KMS-11 (cell line): ENCODE measurements at regions not wholly inside any gene's neighbourhood (a gene's known extent, or its start where the extent isn't known, plus 50 kb on each side); places are given as distances from the start of the nearest gene placed in this dataset.

Experiments used
- H2AFZ ChIP-seq: fragments of 200-600 bp; sonication (generic); 2 replicates; pipeline ENCODE4 v1.6.1; 2016; ENCODE audit warnings: antibody characterized with exemption, mixed run types, low read depth
- H3K27ac ChIP-seq: fragments of 200-600 bp; sonication (generic); 2 replicates; pipeline ENCODE4 v1.6.1; 2016; ENCODE audit warnings: mild to moderate bottlenecking, mixed run types
- H3K27me3 ChIP-seq: fragments of 200-600 bp; sonication (generic); 2 replicates; pipeline ENCODE4 v1.6.1; 2017; ENCODE audit warnings: mild to moderate bottlenecking, low read depth, mixed run types, moderate library complexity; ENCODE audit not compliant: insufficient read depth
- H3K36me3 ChIP-seq: fragments of 200-600 bp; sonication (generic); 2 replicates; pipeline ENCODE4 v1.6.1; 2017; ENCODE audit warnings: mild to moderate bottlenecking, mixed run types; ENCODE audit not compliant: insufficient read depth
- H3K4me1 ChIP-seq: fragments of 200-600 bp; sonication (generic); 2 replicates; pipeline ENCODE4 v1.6.1; 2016; ENCODE audit warnings: mild to moderate bottlenecking, low read depth, mixed run types; ENCODE audit not compliant: poor library complexity, severe bottlenecking
- H3K4me2 ChIP-seq: fragments of 200-600 bp; sonication (generic); 2 replicates; pipeline ENCODE4 v1.7.0; 2016; ENCODE audit warnings: mild to moderate bottlenecking, mixed run types
- H3K4me3 ChIP-seq: fragments of 200-600 bp; sonication (generic); IDR thresholded peaks from 2 replicates; pipeline ENCODE4 v1.6.1; 2017; ENCODE audit warnings: low read depth, low read length, mixed read lengths; ENCODE audit not compliant: insufficient read depth
- H3K79me2 ChIP-seq: fragments of 200-600 bp; sonication (generic); 2 replicates; pipeline ENCODE4 v1.6.1; 2016; ENCODE audit warnings: low read depth, mixed run types; ENCODE audit not compliant: insufficient read depth
- H3K9ac ChIP-seq: fragments of 200-600 bp; sonication (generic); 2 replicates; pipeline ENCODE4 v1.6.1; 2016; ENCODE audit warnings: mild to moderate bottlenecking, mixed run types
- H4K20me1 ChIP-seq: fragments of 200-600 bp; sonication (generic); 2 replicates; pipeline ENCODE4 v1.6.1; 2016; ENCODE audit warnings: mild to moderate bottlenecking, mixed run types; ENCODE audit not compliant: insufficient read depth
- TF ChIP-seq, protein P1 (sequence below): fragments of 200-600 bp; sonication (generic); conservative IDR thresholded peaks from 2 replicates; pipeline ENCODE4 v1.6.1; 2017; ENCODE audit warnings: low read depth, mild to moderate bottlenecking, antibody characterized with exemption, low read length, moderate library complexity, mixed read lengths

DNA sequence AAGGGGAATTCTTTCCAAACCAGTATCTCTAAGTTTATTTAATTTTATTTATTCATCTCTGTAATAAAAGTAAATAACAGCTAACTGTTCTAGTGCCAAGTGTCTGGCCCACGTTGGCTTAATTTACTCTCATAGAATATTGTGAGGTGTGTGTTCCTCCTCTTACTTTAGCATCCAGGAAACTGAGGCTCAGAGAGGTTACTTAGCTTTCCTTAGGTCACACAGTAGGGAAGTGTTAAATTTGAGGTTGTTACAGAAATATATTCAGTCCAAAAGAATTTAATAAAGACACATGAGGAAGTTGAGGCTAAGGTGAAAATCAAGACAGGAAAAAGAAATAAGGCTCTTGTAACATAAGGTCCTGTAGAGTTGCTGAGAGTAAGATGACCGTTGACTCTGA, 84.4 kb upstream of the MRPS22 start:
- Histone ChIP-seq H3K27ac (no peak overlapping the region), H3K4me1 (no peaks in the 10 kb centered on the region), H3K36me3 (no peaks in the 10 kb centered on the region), H3K27me3 (no peaks in the 10 kb centered on the region), H3K4me3 (no peak overlapping the region), H2AFZ (no peak overlapping the region), H3K9ac (no peak overlapping the region), H3K79me2 (no peaks in the 10 kb centered on the region), H4K20me1 (no peaks in the 10 kb centered on the region), H3K4me2 (no peak overlapping the region)
- TF ChIP-seq, protein P1, sequence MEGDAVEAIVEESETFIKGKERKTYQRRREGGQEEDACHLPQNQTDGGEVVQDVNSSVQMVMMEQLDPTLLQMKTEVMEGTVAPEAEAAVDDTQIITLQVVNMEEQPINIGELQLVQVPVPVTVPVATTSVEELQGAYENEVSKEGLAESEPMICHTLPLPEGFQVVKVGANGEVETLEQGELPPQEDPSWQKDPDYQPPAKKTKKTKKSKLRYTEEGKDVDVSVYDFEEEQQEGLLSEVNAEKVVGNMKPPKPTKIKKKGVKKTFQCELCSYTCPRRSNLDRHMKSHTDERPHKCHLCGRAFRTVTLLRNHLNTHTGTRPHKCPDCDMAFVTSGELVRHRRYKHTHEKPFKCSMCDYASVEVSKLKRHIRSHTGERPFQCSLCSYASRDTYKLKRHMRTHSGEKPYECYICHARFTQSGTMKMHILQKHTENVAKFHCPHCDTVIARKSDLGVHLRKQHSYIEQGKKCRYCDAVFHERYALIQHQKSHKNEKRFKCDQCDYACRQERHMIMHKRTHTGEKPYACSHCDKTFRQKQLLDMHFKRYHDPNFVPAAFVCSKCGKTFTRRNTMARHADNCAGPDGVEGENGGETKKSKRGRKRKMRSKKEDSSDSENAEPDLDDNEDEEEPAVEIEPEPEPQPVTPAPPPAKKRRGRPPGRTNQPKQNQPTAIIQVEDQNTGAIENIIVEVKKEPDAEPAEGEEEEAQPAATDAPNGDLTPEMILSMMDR = no peak

DNA sequence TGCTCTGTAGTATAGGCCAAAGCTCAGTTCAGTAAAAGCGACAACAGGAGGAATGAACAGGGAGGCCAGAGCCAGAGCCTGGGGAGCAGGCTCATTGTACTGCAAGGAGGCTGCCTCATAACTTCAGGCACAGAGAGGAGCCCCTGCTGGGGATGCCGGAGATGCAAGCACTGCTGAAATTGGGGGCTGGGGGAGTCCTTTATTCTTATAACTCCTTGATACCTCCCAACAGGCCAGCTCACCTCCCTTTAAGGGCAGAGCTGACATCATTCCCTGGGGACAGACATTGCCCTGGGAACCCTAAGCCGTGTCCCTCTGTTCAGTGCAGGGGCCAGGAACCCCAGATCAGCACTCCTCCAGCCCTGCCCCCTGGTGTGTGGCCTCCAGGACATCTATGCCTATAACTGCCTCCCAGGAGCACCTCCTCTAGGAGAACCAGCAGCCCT, 83.8 kb upstream of the MRPS22 start:
- Histone ChIP-seq H3K79me2 (no peaks in the 10 kb centered on the region), H3K4me1 (no peaks in the 10 kb centered on the region), H3K4me2 (no peak overlapping the region), H4K20me1 (no peaks in the 10 kb centered on the region), H3K9ac (no peak overlapping the region), H3K36me3 (no peaks in the 10 kb centered on the region), H2AFZ (no peak overlapping the region), H3K4me3 (no peak overlapping the region), H3K27me3 (no peaks in the 10 kb centered on the region), H3K27ac (no peak overlapping the region)
- TF ChIP-seq, protein P1 = no peak

DNA sequence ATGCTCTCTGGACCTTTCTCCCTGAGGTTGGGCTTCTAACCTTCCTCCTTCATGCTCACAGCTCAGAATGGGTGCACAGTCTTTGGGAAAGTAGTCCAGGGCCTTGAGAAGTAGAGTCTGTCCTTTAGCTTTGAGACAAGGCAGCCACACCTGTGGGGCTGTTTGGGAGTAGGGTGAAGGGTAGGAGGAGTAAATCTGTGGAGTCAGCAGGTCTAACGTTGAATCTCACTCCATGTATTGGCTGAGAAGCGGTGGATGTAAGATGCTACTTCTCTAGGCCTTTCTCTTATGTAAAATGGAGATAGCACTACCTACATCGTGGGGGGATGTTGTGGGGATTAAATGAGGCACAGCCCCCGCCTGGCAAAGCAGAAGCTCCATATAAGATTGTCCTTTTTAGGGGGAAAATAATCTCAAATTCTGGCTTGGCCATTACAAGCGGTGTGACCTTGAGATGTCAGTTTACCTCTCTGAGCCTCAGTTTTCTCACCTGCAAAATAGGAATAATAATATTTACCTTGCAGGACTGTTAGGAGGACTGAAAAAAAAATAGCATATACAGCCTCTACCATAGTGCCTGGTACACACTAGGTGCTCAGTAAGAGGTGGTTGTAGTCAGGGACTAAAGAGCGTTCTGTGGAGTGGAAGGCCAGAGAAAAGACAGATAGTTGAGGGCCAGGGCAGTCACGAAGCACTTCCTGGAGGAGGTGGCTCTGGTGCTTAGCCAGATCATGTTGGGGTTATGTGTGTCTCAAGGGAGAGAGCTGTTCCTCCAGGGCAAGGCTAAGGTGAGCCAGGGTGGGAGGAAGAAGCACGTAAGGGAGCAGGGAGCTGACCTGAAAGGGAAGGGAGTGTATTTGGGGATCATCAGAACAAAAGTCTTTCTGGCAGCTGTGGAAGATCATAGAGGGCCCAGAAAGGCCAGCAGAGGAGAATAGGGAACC, 82.8 kb upstream of the MRPS22 start:
- Histone ChIP-seq H3K4me3 (no peak overlapping the region), H3K9ac (no peak overlapping the region), H3K36me3 (no peaks in the 10 kb centered on the region), H3K4me1 (no peaks in the 10 kb centered on the region), H3K79me2 (no peaks in the 10 kb centered on the region), H4K20me1 (no peaks in the 10 kb centered on the region), H2AFZ (no peak overlapping the region), H3K27ac (no peak overlapping the region), H3K4me2 (no peak overlapping the region), H3K27me3 (no peaks in the 10 kb centered on the region)
- TF ChIP-seq, protein P1 = no peak

DNA sequence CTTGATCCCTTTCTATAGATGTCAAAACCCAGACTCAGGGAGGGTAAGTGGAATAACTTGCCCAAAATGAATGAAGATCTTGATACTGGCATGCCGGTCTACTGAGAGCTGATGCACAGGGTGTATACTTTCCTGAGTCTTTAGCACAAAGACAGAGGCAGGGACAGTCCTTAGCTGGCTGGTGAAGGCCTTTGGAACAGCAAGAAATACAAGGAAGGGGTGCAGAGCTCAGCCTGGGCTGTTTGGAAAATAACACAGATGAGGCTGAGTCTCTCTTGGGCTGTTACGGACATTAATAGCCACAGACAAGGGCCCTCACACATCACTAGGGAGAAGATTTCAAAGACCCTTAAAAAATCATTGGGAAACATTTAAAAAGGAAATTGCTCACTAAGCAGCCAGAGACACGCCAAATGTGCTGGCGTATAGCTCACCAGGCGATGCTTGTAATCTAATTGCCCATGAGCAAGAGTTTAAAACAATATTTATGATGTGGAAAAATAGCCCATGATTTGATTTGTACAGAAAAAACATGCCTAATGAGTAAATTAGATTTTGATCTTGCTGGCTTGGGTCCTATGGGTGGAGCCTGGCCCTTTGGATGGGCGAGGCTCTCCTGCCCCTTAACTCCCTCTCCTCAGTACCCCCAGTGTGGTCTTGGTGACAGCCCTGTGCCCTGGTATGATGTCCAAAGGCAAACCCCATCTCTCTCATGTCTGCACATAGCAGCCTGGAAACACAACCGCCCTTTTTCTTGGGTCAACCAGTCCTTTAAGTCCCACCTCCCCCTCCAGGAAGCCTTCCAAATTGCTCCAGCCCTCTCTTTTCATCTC, 81.8 kb upstream of the MRPS22 start:
- Histone ChIP-seq H3K36me3 (no peaks in the 10 kb centered on the region), H3K4me2 (no peak overlapping the region), H2AFZ (no peak overlapping the region), H3K4me1 (no peaks in the 10 kb centered on the region), H3K27me3 (no peaks in the 10 kb centered on the region), H3K4me3 (no peak overlapping the region), H3K27ac (no peak overlapping the region), H3K9ac (no peak overlapping the region), H4K20me1 (no peaks in the 10 kb centered on the region), H3K79me2 (no peaks in the 10 kb centered on the region)
- TF ChIP-seq, protein P1 = no peak
